Superior temporal gyrus (tissue), 1 donor: ENCODE measurements at regions not wholly inside any gene's neighbourhood (a gene's known extent, or its start where the extent isn't known, plus 50 kb on each side); places are given as distances from the start of the nearest gene placed in this dataset.

Experiments used
- DNase-seq: peaks from one replicate; pipeline ENCODE4 v3.0.0-alpha.2; 2016; ENCODE audit errors: extremely low spot score

DNA sequence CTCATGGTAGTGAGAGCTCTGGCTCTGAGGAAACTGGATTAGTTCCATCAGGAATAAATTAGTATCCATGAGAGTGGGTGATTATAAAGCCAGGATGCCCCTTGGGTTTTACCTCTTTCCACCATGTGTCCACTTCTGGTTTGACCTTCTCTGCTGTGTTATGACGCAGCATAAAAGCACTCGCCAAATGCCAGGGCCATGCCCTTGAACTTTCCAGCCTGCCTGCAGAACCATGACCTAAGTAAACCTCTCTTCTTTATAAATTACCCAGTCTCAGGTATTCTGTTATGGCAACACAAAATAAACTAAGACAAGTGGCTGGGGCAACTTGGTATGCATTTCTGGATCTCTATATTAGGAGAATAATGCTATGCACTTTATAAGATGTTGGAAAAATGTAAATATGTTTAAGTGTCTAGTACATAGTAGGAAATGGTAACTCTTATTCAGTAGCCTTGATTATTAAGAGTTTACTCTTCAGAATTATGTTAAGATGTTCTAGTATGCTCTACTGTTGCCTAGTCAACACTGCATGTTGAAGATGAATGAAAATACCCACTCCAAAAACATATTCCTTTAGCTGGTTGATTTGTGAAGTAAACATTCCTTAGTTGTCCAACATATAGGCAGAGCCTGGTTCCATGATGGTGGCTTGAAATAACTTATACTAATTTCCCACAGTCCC is 455.6 kb upstream of the TMPO start:
- DNase-seq = no peak

DNA sequence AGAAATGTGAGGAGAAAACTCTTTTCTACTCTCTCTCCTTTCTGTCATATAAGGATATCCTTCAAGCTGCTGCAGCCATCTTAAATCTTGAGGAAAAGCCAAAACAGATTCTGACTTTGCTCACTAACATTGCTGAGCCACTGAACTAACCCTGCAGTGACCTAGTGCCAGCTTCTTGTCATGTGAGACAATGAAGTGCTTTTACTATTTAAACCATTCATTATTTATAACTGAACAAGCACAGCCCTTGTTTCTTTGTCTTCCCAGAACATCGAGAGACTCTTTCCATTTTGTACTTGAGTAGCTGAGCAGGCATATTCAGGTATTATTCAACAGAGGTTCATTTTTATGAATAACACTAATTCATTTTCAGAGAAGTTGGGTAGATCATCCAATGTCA is 455.0 kb upstream of the TMPO start:
- DNase-seq = peak; percentile 64

- no peak for DNase-seq
Measured at GRCh38 chr12:98062464-98063245, 452.7 kb upstream of the TMPO start.

DNA sequence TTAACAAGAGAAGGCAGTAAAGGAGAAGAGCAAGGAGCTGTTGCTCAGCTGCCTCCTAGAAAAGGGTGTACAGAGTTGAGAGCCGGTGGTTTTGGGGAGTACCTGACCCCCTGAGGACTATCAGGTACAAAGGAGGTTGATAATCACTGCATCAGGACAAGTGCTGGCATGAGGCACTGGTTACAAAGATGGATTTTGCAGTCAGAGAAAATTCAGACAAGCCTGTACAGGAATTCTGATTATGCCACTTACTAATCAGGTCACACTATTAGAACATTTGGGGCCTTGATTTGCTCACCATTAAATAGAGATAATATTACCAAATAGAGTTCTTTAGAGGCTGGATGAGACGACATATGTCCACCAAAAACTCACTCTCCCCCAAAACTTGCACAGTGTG is 450.9 kb upstream of the TMPO start:
- no peak for DNase-seq

GRCh38 chr12:98067795-98068194 is 447.6 kb upstream of the TMPO start:
- DNase-seq = no peak

GRCh38 chr12:98073610-98074009 is 441.8 kb upstream of the TMPO start:
- DNase-seq = no peak

- DNase-seq = no peak
Measured at GRCh38 chr12:98074286-98074685, 441.1 kb upstream of the TMPO start.

DNA sequence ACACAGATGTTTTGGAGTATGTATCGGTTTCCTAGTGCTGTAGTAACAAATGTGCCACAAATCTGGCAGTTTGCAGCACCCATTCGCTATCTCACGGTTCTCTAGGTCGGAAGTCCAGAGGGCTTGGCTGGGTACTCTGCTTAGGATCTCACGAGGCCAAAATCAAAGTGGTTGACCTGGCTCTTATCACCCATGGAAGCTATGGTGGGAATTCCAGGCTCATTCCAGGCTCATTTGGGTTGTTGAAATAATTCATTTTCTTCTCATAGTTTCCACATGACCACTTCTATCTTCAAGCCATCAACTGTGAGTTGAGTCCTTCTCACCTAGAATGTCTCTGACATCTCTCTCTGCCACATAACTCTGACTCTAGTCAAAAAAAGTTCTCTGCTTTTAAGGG is 431.0 kb upstream of the TMPO start:
- no peak for DNase-seq

DNA sequence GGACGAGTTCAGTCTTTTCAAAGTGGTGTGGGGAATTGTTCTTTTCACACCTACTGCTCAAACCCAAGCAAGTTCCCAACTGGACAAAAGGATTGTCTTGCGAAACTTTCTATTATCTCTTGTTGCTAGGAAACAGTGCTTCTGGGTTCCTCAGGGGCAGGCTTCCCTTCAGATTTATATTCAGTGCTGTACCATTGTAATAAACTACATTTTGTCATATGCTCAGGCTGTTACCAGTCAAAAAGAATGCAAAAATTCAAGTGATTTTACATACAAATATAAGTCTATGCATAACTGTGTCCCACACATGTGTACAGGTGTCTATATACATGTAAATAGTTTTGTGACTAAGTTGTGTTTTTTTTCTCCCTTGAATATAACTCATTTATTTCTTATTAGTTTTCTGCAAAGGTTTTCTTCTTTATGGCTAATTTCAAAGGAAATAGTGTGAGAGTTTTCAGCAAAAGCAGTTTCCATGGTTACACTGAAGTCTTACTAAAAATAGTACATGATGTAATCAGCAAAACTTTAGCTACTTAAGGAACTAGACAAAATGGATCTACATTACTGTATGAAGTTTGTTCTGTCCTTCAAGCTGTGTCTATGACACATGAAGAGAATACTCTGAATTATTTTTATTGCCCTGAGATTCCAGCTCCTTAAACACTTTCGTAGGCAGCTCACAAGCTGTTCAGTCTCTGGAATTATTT is 430.2 kb upstream of the TMPO start:
- DNase-seq = peak; percentile 47

DNA sequence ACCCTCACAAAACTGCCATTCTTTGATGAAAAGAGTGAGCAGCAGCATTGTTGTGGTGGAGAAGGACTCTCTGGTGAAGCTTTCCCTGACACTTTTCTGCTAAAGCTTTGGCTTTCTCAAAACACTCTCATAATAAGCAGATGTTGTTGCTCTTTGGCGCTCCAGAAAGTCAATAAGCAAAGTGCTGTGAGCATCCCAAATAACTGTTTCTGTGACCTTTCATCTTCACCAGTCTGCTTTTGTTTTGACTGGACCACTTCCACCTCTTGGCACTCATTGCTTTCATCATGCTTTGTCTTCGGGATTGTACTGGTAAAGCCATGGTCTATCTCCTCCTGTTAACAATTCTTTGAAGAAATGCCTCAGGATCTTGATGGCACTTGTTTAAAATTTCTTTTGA is 424.7 kb upstream of the TMPO start:
- no peak for DNase-seq

DNA sequence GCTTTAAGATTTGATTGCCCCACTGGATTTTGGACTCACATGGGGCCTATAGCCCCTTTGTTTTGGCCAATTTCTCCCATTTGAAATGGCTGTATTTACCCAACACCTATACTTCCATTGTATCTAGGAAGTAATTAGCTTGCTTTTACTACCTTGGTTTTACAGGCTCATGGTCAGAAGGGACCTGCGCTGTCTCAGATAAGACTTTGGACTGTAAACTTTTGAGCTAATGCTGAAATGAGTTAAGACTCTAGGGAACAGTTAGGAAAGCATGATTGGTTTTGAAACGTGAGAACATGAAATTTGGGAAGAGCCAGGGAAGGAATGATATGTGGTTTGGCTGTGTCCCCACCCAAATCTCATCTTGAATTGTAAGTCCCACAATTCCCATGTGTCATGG is 419.0 kb upstream of the TMPO start:
- DNase-seq = no peak

GRCh38 chr12:98106031-98106683 is 409.2 kb upstream of the TMPO start:
- DNase-seq = no peak

GRCh38 chr12:98109266-98109665 is 406.1 kb upstream of the TMPO start:
- DNase-seq = no peak

DNA sequence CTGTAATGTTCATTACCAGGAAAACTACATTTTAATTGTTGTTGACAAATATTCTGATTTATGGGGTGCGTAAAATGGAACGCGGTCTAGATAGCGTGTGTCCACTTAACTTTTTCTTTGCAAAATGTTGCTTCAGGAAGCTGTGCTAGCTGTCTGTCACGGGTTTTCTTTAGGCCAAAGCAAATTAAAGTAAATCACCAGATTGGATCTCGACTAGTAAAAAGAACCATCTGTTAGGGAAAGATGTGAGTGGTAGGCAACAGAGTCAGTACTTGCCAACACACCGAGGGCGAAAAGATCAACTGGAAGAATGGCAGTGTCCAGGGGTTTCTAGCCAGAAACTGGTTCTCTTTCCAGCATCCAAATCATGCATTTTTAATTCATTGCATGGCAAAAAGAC is 404.9 kb upstream of the TMPO start:
- DNase-seq = no peak

DNA sequence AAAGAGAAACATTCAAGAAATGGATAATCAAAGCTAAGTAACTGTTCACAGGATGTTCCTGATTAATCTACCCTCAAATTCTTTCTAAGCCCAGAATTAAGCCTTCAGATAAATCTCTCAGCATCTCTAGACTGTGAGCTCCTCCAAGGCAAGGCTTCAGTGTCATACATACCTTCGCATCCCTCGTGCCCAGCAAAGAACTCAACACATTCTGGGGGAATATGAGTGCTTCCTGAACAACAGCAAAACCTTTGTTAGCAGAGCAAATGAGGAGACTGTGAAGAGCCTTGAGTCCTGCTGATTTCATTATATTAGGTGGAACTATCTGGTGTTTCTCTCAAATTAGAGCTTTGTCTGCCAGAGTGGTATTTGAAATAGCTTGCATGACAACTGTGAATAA is 401.8 kb upstream of the TMPO start:
- no peak for DNase-seq

- no peak for DNase-seq
Measured at GRCh38 chr12:98121963-98122362, 393.4 kb upstream of the TMPO start.

GRCh38 chr12:98123021-98123461 is 392.3 kb upstream of the TMPO start:
- DNase-seq = no peak

DNA sequence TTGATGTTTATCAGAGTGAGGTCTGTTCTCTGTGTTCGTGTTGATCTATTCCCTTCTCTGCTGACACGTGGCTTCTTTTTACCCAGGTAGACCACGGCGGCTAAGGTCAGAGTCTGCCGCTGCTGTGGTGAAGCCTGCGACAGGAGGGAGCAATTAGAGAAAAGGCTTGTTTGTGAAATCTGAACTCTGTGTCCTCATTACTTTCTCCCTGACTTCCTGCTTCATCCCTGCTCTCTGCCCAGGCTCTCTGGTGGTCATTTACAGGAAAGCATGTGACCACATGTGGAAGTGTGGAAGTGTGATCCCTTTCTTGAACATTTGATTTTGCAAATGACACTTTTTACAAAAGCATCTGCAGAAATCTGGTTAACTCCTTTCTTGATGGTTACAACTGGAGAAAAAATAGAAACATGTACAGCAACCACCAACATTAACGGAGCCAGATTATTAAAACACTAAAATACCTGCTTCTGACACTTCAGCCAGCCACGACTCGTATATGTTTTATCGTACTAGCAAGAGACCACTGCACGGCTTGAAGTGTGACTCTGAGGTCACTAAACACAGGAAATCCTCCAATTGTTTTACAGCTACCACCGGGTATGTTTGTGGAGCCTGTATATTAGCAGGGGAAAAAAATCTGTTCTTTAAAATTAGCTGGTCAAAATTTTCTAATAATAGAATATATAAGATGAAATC is 388.6 kb upstream of the TMPO start:
- no peak for DNase-seq

- DNase-seq = no peak
Measured at GRCh38 chr12:98127336-98127679, 388.1 kb upstream of the TMPO start.

- no peak for DNase-seq
Measured at GRCh38 chr12:98127854-98128253, 387.5 kb upstream of the TMPO start.

DNA sequence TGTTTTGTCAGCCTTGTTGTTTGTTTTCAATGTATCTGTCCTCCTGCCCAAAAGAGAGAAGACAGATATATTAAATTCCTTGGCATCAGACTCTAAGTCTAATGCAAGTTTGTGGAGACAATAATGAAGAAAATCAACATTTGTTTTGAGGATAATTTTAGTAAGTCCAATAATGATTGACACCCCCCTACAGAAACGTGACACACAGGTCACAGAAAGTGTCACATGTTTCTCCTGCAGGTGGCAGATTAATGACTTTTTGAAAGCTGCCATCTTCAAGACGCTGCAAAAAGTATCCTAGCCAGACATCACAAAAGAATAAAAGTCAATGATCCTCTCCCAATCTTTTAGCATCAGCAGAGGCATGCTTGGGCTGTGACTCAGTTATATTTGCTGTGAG is 378.8 kb upstream of the TMPO start:
- no peak for DNase-seq

DNA sequence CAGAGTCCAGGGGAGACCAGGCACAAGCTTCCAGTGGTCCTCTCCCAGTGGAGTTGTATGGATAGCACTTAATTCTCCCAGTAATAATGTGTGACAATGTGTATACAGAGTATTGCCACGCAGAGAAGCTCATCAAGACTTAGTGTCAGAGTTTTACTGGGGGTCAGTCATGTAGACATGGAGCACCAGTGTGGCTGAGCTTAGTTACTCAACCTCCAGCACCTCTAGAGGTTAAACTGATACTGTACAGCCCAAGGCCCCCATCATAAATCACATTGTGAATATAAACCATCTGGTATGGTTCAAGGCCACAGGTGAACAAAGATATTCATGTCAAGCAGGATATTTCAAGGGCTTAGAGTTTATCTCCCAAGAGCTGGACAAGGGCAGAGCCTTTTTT is 378.1 kb upstream of the TMPO start:
- no peak for DNase-seq
